Hematopoietic multipotent progenitor cell (in vitro differentiated cells): ENCODE measurements at regions not wholly inside any gene's neighbourhood (a gene's known extent, or its start where the extent isn't known, plus 50 kb on each side); places are given as distances from the start of the nearest gene placed in this dataset. TPM values are rescaled to one million over a fixed set of nuclear protein-coding genes. Genes with fewer than 3 reads are reported as not detected.

Source experiments
- DNase-seq, 3 donors: peaks; one replicate each; pipeline ENCODE4 v3.0.0-alpha.2; 2011 to 2015; ENCODE audit warnings: low read depth in 2 of 3, low spot score in 2 of 3
- small RNA-seq: library from RNA; depleted of rRNA; stranded (forward); fragments of <200 nt; gene quantifications from one replicate; pipeline ENCODE3, GENCODE V24; 2012

- no peak for DNase-seq
These were observed 121.3 kb upstream of the CDH8 start for GRCh38 chr16:62157544-62157943.

- no peak for DNase-seq
These were observed 120.7 kb upstream of the CDH8 start for GRCh38 chr16:62156971-62157370.

- no peak for DNase-seq
These were observed 113.4 kb upstream of the CDH8 start for GRCh38 chr16:62149631-62150030.

DNA sequence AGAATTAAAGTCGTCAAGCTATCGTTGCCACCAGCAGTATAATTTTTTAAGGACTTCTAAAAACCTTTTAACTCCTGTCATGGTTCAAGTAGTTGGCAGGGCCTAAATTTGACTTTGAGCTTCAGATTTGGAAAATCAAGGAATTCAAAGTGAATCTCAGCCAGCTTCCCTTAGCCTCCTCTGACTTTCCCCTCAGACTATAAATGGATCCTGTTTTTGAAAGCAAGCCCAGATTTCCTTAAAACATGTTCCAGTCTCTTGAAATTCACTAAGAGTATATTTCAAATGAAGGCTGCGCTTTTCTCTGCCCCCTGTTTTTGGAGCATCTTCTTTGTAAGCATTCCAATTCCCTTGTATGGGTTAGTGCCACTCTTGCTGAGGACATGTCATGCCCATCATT, 101.8 kb upstream of the CDH8 start:
- no peak for DNase-seq

DNA sequence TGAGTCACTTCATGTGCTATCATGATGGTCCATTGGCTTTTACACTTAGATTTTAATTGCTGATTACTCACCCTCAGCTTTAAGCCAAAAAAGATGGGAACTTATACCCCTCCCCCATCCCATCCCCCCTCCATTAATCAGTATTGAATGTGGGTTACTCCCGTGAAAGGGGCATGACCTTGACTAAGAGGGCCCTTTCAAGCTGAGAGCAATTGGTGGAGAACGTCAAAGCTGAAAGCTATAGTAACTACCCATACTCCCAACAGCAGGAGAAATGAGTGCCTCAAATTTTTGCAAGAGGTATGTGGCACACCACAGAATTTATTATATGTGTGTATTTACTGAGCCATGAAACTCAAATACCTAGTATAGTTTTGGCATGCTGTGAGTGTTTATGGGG, 99.7 kb upstream of the CDH8 start:
- DNase-seq: no peak

GRCh38 chr16:62135446-62135845, 99.2 kb upstream of the CDH8 start:
- DNase-seq: no peak

GRCh38 chr16:62130101-62130500, 93.9 kb upstream of the CDH8 start:
- DNase-seq: no peak

GRCh38 chr16:62105244-62105643, 69.0 kb upstream of the CDH8 start:
- DNase-seq: no peak

- DNase-seq: no peak
These were observed 66.3 kb upstream of the CDH8 start for GRCh38 chr16:62102588-62102987.

DNA sequence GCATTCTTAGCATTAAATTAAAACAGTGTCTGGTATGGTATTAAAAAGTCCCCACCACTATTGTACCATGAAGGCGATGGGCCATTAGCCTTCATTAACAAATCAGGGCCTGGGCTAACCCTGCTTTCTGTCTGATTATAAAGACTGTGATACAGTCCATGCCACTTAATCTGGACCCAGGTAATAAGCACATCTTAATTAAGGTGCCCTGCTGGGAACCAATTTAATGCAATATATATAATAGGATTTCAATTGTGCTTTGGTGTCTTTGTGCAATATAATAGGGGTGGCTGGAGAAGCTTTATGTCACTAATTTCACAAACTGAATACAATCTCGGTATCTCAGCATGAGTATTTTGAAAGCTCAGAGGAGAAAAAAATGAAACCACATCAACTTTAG, 64.4 kb upstream of the CDH8 start:
- no peak for DNase-seq

DNA sequence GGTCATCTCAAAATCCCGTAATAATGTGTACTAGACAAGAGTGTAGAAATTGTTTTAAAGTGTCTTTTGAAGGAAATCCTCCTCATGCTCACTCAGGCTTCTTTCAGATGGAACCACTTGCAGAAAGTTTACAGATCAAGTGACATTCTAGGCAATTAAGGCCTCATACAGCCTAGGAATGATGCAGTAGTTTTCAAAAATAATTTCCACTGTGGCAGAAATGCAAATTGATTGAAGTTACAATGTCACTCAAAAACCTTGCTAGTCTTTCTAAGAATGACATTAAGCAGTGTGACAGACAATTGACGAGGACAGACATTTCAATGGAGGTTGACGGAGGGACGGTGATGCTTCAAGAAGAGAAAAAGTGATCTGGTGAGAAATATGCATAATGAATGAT, 53.5 kb upstream of the CDH8 start:
- DNase-seq: no peak

- DNase-seq: no peak
These were observed 52.6 kb upstream of the CDH8 start for GRCh38 chr16:62088731-62089410.

Small RNAs in the stretch of these regions (small RNA-seq; reads per million reads assigned to genes)
- not detected for gene AC009101.1
- gene AC009161.2: not detected
- gene AC018846.1: not detected
- gene AC138305.3: not detected
- not detected for gene RNU6-21P
